IPS-NIHi7 (cell line): ENCODE measurements at regions not wholly inside any gene's neighbourhood (a gene's known extent, or its start where the extent isn't known, plus 50 kb on each side); places are given as distances from the start of the nearest gene placed in this dataset.

Experiments
- DNase-seq: peaks from one replicate; pipeline ENCODE4 v3.0.0; 2012; ENCODE audit warnings: mixed read lengths; ENCODE audit errors: extremely low spot score

GRCh38 chr22:44387486-44387885 is 74.7 kb upstream of the SHISAL1 start:
- DNase-seq: no peak

- no peak for DNase-seq
Measured at GRCh38 chr22:44386386-44387035, 73.8 kb upstream of the SHISAL1 start.

- no peak for DNase-seq
Measured at GRCh38 chr22:44385781-44386180, 73.0 kb upstream of the SHISAL1 start.

GRCh38 chr22:44385296-44385610 is 72.5 kb upstream of the SHISAL1 start:
- DNase-seq: no peak

GRCh38 chr22:44384563-44385295 is 72.0 kb upstream of the SHISAL1 start:
- no peak for DNase-seq

- no peak for DNase-seq
Measured at GRCh38 chr22:44383652-44384562, 71.2 kb upstream of the SHISAL1 start.

GRCh38 chr22:44383064-44383575 is 70.4 kb upstream of the SHISAL1 start:
- DNase-seq: no peak

GRCh38 chr22:44382116-44383038 is 69.6 kb upstream of the SHISAL1 start:
- DNase-seq: no peak

- no peak for DNase-seq
Measured at GRCh38 chr22:44381761-44382115, 69.0 kb upstream of the SHISAL1 start.

- DNase-seq: no peak
Measured at GRCh38 chr22:44380756-44381486, 68.2 kb upstream of the SHISAL1 start.

- no peak for DNase-seq
Measured at GRCh38 chr22:44379817-44380755, 67.3 kb upstream of the SHISAL1 start.

GRCh38 chr22:44378380-44378779 is 65.6 kb upstream of the SHISAL1 start:
- DNase-seq: no peak

GRCh38 chr22:44375451-44375850 is 62.7 kb upstream of the SHISAL1 start:
- no peak for DNase-seq

- no peak for DNase-seq
Measured at GRCh38 chr22:44373234-44373633, 60.5 kb upstream of the SHISAL1 start.

GRCh38 chr22:44372611-44373010 is 59.9 kb upstream of the SHISAL1 start:
- no peak for DNase-seq

GRCh38 chr22:44371741-44372525 is 59.2 kb upstream of the SHISAL1 start:
- no peak for DNase-seq

GRCh38 chr22:44369916-44370801 is 57.4 kb upstream of the SHISAL1 start:
- DNase-seq: no peak

- peak; percentile 84 for DNase-seq
Measured at GRCh38 chr22:44369293-44369661, 56.5 kb upstream of the SHISAL1 start.
